ENCODE measurements at regions not wholly inside any gene's neighbourhood (a gene's known extent, or its start where the extent isn't known, plus 50 kb on each side); places are given as distances from the start of the nearest gene placed in this dataset.

GRCh38 chr22:49210606-49211005 lies 617.1 kb downstream of the BRD1 start:
- no peaks in the 10 kb centered on the region for H3K36me3 ChIP-seq
- H3K4me3 ChIP-seq = no peak overlapping the region
- whole genome bisulfite sequencing, 5 donors = 90 to 96% (median 92%) methylated on average over 6 of the region's 6 CpGs
- TF ChIP-seq CTCF (IDR thresholded peaks at IDR 0.05) (no peak), POLR2AphosphoS5 (IDR thresholded peaks at IDR 0.05) (no peak), EP300 (IDR thresholded peaks at IDR 0.05) (no peak), POLR2A (IDR thresholded peaks at IDR 0.05) (no peak)
- H3K9me3 ChIP-seq = peaks cover 0 to 7% (median 0%) of the 10 kb centered on the region in 4 donors
- intact Hi-C loops (cut with DNase I; ENCODE audit: low total_unique reads) = no loop called here
- H3K27ac ChIP-seq = no peak overlapping the region
- H3K27me3 ChIP-seq = peaks cover 0 to 56% (median 6%) of the 10 kb centered on the region in 3 donors
- H3K4me1 ChIP-seq = no peaks in the 10 kb centered on the region
- DNase-seq = no peak

GRCh38 chr22:49209452-49210195 lies 618.0 kb downstream of the BRD1 start:
- peaks cover 0 to 57% (median 6%) of the 10 kb centered on the region in 3 donors for H3K27me3 ChIP-seq
- no peak overlapping the region for H3K27ac ChIP-seq
- no peaks in the 10 kb centered on the region for H3K4me1 ChIP-seq
- DNase-seq = peak; percentile 20 to 84
- TF ChIP-seq POLR2A (IDR thresholded peaks at IDR 0.05) = no peak
- no peak for TF ChIP-seq CTCF (IDR thresholded peaks at IDR 0.05)
- no peak for TF ChIP-seq EP300 (IDR thresholded peaks at IDR 0.05)
- TF ChIP-seq POLR2AphosphoS5 (IDR thresholded peaks at IDR 0.05) = no peak
- no peaks in the 10 kb centered on the region for H3K9me3 ChIP-seq
- intact Hi-C loops (cut with DNase I; ENCODE audit: low total_unique reads) = no loop called here
- 47 to 63% (median 49%) methylated on average over 15 of the region's 15 CpGs for WGBS, 5 donors
- H3K36me3 ChIP-seq = no peaks in the 10 kb centered on the region
- no peak overlapping the region for H3K4me3 ChIP-seq

GRCh38 chr22:49208768-49209252 lies 618.9 kb downstream of the BRD1 start:
- 47 to 59% (median 49%) methylated on average over 15 of the region's 15 CpGs for WGBS, 5 donors
- Histone ChIP-seq H3K4me3 (no peak overlapping the region), H3K4me1 (no peaks in the 10 kb centered on the region), H3K27me3 (peaks cover 0 to 62% (median 6%) of the 10 kb centered on the region in 3 donors), H3K36me3 (no peaks in the 10 kb centered on the region), H3K9me3 (no peaks in the 10 kb centered on the region), H3K27ac (no peak overlapping the region)
- DNase-seq = peak; percentile 9 to 40
- intact Hi-C loops (cut with DNase I; ENCODE audit: low total_unique reads) = no loop called here
- TF ChIP-seq POLR2AphosphoS5 (IDR thresholded peaks at IDR 0.05) (no peak), EP300 (IDR thresholded peaks at IDR 0.05) (no peak), POLR2A (IDR thresholded peaks at IDR 0.05) (no peak)

- Histone ChIP-seq H3K9me3 (no peaks in the 10 kb centered on the region), H3K4me1 (no peaks in the 10 kb centered on the region), H3K27me3 (peaks cover 0 to 70% (median 6%) of the 10 kb centered on the region in 3 donors), H3K4me3 (no peak overlapping the region), H3K36me3 (no peaks in the 10 kb centered on the region), H3K27ac (no peak overlapping the region)
- DNase-seq = peak in 1 of 2 donors; percentile 7
- intact Hi-C loops (cut with DNase I; ENCODE audit: low total_unique reads) = no loop called here
- 72 to 86% (median 80%) methylated on average over 2 of the region's 2 CpGs for WGBS, 5 donors
- TF ChIP-seq POLR2A (IDR thresholded peaks at IDR 0.05) = no peak
- TF ChIP-seq EP300 (IDR thresholded peaks at IDR 0.05) = no peak
- no peak for TF ChIP-seq POLR2AphosphoS5 (IDR thresholded peaks at IDR 0.05)
- no peak for TF ChIP-seq CTCF (IDR thresholded peaks at IDR 0.05)
These were observed 619.7 kb downstream of the BRD1 start for GRCh38 chr22:49208004-49208402.
